ENCODE measurements at regions not wholly inside any gene's neighbourhood (a gene's known extent, or its start where the extent isn't known, plus 50 kb on each side); places are given as distances from the start of the nearest gene placed in this dataset.

DNA sequence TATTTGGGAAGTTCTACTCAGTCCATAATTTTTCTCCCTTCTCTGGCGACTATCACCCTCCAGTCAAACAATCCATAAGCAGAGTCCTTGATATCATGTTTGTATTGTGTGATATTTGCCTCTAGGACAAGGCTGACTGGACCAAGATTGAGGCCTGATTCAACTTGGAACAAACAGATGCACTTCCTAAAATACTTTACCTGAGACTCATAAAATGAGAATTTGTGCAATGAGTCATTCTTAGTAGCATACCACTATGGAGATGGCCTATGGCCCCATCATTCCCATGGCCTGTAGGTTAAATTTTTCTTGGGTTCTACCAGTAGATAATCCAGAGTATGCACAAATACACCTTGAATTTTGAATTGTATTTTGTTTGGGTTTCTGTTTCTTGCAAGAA lies 74.2 kb upstream of the DMD start:
- H3K4me2 ChIP-seq (ENCODE audit: control insufficient read depth, extremely low read depth, insufficient read depth, low read depth, low read length): peak overlapping the region; percentile 2
- H3K9ac ChIP-seq (ENCODE audit: control insufficient read depth, extremely low read depth, insufficient read depth, low read length): no peak overlapping the region
- no peak overlapping the region for H2AFZ ChIP-seq (ENCODE audit: control insufficient read depth, low read length)
- no peaks in the 10 kb centered on the region for H3K9me1 ChIP-seq (ENCODE audit: control insufficient read depth, extremely low read depth, insufficient read depth, low read length)
- DNase-seq (ENCODE audit: low read depth, low spot score) (no peak), FAIRE-seq (peak; percentile 65)
- no peaks in the 10 kb centered on the region for H3K36me3 ChIP-seq (ENCODE audit: control insufficient read depth in 2 of 2, extremely low read depth in 1 of 2, insufficient read depth in 2 of 2, low read length in 2 of 2)
- no peaks in the 10 kb centered on the region for H3K27me3 ChIP-seq (ENCODE audit: control insufficient read depth, extremely low read depth, insufficient read depth, low read length)
- no peaks in the 10 kb centered on the region for H3K79me2 ChIP-seq (ENCODE audit: control insufficient read depth, insufficient read depth, low read length)
- peaks cover 3% of the 10 kb centered on the region for H3K4me1 ChIP-seq (ENCODE audit: control insufficient read depth, extremely low read depth, insufficient read depth, low read length)
- H3K4me3 ChIP-seq (ENCODE audit: control insufficient read depth in 2 of 3, extremely low read depth in 1 of 3, insufficient read depth in 2 of 3, low read depth in 1 of 3, low read length in 3 of 3): no peak overlapping the region
- H3K9me3 ChIP-seq (ENCODE audit: control insufficient read depth, low read depth, low read length): no peaks in the 10 kb centered on the region
- no peak overlapping the region for H3K27ac ChIP-seq (ENCODE audit: control insufficient read depth, insufficient read depth, low read length)
- TF ChIP-seq, protein P1, sequence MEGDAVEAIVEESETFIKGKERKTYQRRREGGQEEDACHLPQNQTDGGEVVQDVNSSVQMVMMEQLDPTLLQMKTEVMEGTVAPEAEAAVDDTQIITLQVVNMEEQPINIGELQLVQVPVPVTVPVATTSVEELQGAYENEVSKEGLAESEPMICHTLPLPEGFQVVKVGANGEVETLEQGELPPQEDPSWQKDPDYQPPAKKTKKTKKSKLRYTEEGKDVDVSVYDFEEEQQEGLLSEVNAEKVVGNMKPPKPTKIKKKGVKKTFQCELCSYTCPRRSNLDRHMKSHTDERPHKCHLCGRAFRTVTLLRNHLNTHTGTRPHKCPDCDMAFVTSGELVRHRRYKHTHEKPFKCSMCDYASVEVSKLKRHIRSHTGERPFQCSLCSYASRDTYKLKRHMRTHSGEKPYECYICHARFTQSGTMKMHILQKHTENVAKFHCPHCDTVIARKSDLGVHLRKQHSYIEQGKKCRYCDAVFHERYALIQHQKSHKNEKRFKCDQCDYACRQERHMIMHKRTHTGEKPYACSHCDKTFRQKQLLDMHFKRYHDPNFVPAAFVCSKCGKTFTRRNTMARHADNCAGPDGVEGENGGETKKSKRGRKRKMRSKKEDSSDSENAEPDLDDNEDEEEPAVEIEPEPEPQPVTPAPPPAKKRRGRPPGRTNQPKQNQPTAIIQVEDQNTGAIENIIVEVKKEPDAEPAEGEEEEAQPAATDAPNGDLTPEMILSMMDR (optimal IDR thresholded peaks at IDR 0.05 in 1 of 3, IDR thresholded peaks at IDR 0.05 in 1 of 3, conservative IDR thresholded peaks at IDR 0.05 in 1 of 3; ENCODE audit: extremely low read depth in 1 of 3, insufficient read depth in 2 of 3, low read length in 3 of 3): no peak
- TF ChIP-seq EZH2 (IDR thresholded peaks at IDR 0.05; ENCODE audit: low read length): no peak
- H4K20me1 ChIP-seq (ENCODE audit: control insufficient read depth, extremely low read depth, insufficient read depth, low read length): no peaks in the 10 kb centered on the region
- dilution Hi-C loops (cut with MboI; ENCODE audit: extremely low pct_ligation_motif_present, low sequenced_read_pairs): no loop called here

DNA sequence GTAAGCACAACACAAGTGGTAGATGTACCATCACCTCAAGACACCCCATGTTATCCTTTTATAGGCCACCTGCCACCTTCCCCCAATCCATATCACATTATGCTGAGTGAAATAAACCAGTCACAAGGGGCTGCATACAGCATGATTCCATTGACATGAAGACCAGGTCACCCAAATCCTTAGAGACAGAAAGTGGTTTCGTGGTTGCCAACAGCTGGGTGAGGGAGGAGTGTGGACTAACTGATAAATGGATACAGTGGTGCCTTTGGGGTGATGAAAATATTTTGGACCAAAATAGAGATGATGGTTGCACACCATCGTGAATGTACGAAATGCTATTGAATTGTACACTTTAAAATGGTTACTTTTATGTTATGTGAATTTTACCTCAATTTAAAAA lies 65.7 kb upstream of the DMD start:
- Histone ChIP-seq H3K4me1 (ENCODE audit: control insufficient read depth, extremely low read depth, insufficient read depth, low read length) (peaks cover 4% of the 10 kb centered on the region), H3K27me3 (ENCODE audit: control insufficient read depth, extremely low read depth, insufficient read depth, low read length) (no peaks in the 10 kb centered on the region), H3K36me3 (ENCODE audit: control insufficient read depth in 2 of 2, extremely low read depth in 1 of 2, insufficient read depth in 2 of 2, low read length in 2 of 2) (no peaks in the 10 kb centered on the region), H3K9me1 (ENCODE audit: control insufficient read depth, extremely low read depth, insufficient read depth, low read length) (no peaks in the 10 kb centered on the region), H4K20me1 (ENCODE audit: control insufficient read depth, extremely low read depth, insufficient read depth, low read length) (no peaks in the 10 kb centered on the region), H3K4me3 (ENCODE audit: control insufficient read depth in 2 of 3, extremely low read depth in 1 of 3, insufficient read depth in 2 of 3, low read depth in 1 of 3, low read length in 3 of 3) (no peak overlapping the region), H3K4me2 (ENCODE audit: control insufficient read depth, extremely low read depth, insufficient read depth, low read depth, low read length) (no peak overlapping the region), H3K9ac (ENCODE audit: control insufficient read depth, extremely low read depth, insufficient read depth, low read length) (no peak overlapping the region), H2AFZ (ENCODE audit: control insufficient read depth, low read length) (no peak overlapping the region), H3K27ac (ENCODE audit: control insufficient read depth, insufficient read depth, low read length) (no peak overlapping the region), H3K79me2 (ENCODE audit: control insufficient read depth, insufficient read depth, low read length) (no peaks in the 10 kb centered on the region), H3K9me3 (ENCODE audit: control insufficient read depth, low read depth, low read length) (no peaks in the 10 kb centered on the region)
- FAIRE-seq (no peak), DNase-seq (ENCODE audit: low read depth, low spot score) (no peak)
- no peak for TF ChIP-seq EZH2 (IDR thresholded peaks at IDR 0.05; ENCODE audit: low read length)
- TF ChIP-seq, protein P1 (optimal IDR thresholded peaks at IDR 0.05 in 1 of 3, IDR thresholded peaks at IDR 0.05 in 1 of 3, conservative IDR thresholded peaks at IDR 0.05 in 1 of 3; ENCODE audit: extremely low read depth in 1 of 3, insufficient read depth in 2 of 3, low read length in 3 of 3): no peak
- dilution Hi-C loops (cut with MboI; ENCODE audit: extremely low pct_ligation_motif_present, low sequenced_read_pairs): no loop called here
